WTC11 (cell line): ENCODE measurements at regions not wholly inside any gene's neighbourhood (a gene's known extent, or its start where the extent isn't known, plus 50 kb on each side); places are given as distances from the start of the nearest gene placed in this dataset.

Source experiments
- CBFB ChIP-seq: sonication (generic); formaldehyde crosslinking; IDR thresholded peaks from 2 replicates; pipeline ENCODE4 v1.8.1; 2022; ENCODE audit warnings: mild to moderate bottlenecking, low read depth, missing genetic modification reagents
- MYBL2 ChIP-seq: sonication (generic); formaldehyde crosslinking; IDR thresholded peaks from 2 replicates; pipeline ENCODE4 v1.8.1; 2023; ENCODE audit warnings: mild to moderate bottlenecking, moderate library complexity, missing genetic modification reagents
- TCF7 ChIP-seq: sonication (generic); formaldehyde crosslinking; IDR thresholded peaks from 2 replicates; pipeline ENCODE4 v1.8.0; 2022; ENCODE audit warnings: mild to moderate bottlenecking, low read depth, missing genetic modification reagents, moderate library complexity
- ZNF396 ChIP-seq: fragments of 250-450 bp; sonication (Bioruptor Pico); IDR thresholded peaks from 2 replicates; pipeline ENCODE4 v1.8.0; 2021; ENCODE audit warnings: mild to moderate bottlenecking, moderate library complexity, borderline replicate concordance
- TF ChIP-seq, protein P1 (sequence below): sonication (generic); formaldehyde crosslinking; IDR thresholded peaks from 2 replicates; pipeline ENCODE4 v1.8.1; 2023; ENCODE audit warnings: mild to moderate bottlenecking, missing genetic modification reagents
- TF ChIP-seq, protein P2 (sequence below): fragments of 200-600 bp; IDR thresholded peaks from 2 replicates; pipeline ENCODE4 v1.8.0; 2022; ENCODE audit warnings: antibody characterized with exemption
- TF ChIP-seq, protein P3 (sequence below): sonication (generic); formaldehyde crosslinking; IDR thresholded peaks from 2 replicates; pipeline ENCODE4 v1.8.1; 2022; ENCODE audit warnings: low read depth, mild to moderate bottlenecking, moderate library complexity, missing genetic modification reagents, borderline replicate concordance
- TF ChIP-seq, protein P4 (sequence below): sonication (generic); formaldehyde crosslinking; IDR thresholded peaks from 2 replicates; pipeline ENCODE4 v1.8.1; 2023; ENCODE audit warnings: mild to moderate bottlenecking, missing genetic modification reagents, borderline replicate concordance
- TF ChIP-seq, protein P5 (sequence below): sonication (generic); formaldehyde crosslinking; IDR thresholded peaks from 2 replicates; pipeline ENCODE4 v1.8.0; 2022; ENCODE audit warnings: mild to moderate bottlenecking, missing genetic modification reagents
- TF ChIP-seq, protein P6 (sequence below): sonication (generic); formaldehyde crosslinking; IDR thresholded peaks from 2 replicates; pipeline ENCODE4 v1.8.1; 2022; ENCODE audit warnings: missing genetic modification reagents, borderline replicate concordance
- TF ChIP-seq, protein P7 (sequence below): fragments of 250-450 bp; sonication (Bioruptor Pico); conservative IDR thresholded peaks from 2 replicates; pipeline ENCODE4 v1.9.0; 2021; ENCODE audit warnings: mild to moderate bottlenecking
- TF ChIP-seq, protein P8 (sequence below): sonication (generic); formaldehyde crosslinking; IDR thresholded peaks from 2 replicates; pipeline ENCODE4 v1.8.0; 2022; ENCODE audit warnings: mild to moderate bottlenecking, missing genetic modification reagents

DNA sequence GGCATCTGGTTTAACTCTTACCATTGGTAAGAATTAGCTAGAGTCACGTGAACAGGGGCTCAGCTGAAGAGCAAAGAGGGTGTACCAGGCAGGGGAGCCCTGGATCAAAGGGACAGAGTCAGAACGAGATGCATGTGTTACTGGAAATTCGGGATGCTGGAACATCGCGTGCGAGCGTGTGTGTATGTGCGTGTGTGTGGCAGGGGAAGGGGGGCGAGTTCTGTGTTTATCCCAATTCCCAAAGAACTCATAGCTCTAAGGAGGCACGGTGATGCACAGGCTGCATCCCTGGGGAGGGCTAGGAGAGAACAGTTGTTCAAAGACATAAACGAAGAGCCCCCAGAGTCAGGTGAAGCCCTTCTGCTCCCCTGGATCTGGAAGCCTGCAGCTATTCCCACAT lies 353.3 kb downstream of the GADD45G start:
- TF ChIP-seq, protein P1, sequence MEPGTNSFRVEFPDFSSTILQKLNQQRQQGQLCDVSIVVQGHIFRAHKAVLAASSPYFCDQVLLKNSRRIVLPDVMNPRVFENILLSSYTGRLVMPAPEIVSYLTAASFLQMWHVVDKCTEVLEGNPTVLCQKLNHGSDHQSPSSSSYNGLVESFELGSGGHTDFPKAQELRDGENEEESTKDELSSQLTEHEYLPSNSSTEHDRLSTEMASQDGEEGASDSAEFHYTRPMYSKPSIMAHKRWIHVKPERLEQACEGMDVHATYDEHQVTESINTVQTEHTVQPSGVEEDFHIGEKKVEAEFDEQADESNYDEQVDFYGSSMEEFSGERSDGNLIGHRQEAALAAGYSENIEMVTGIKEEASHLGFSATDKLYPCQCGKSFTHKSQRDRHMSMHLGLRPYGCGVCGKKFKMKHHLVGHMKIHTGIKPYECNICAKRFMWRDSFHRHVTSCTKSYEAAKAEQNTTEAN, result no peak
- TF ChIP-seq TCF7 (no peak), ZNF396 (CRISPR knock-in tag) (no peak), MYBL2 (CRISPR knock-in tag) (no peak), CBFB (CRISPR knock-in tag) (no peak)
- TF ChIP-seq, protein P2, sequence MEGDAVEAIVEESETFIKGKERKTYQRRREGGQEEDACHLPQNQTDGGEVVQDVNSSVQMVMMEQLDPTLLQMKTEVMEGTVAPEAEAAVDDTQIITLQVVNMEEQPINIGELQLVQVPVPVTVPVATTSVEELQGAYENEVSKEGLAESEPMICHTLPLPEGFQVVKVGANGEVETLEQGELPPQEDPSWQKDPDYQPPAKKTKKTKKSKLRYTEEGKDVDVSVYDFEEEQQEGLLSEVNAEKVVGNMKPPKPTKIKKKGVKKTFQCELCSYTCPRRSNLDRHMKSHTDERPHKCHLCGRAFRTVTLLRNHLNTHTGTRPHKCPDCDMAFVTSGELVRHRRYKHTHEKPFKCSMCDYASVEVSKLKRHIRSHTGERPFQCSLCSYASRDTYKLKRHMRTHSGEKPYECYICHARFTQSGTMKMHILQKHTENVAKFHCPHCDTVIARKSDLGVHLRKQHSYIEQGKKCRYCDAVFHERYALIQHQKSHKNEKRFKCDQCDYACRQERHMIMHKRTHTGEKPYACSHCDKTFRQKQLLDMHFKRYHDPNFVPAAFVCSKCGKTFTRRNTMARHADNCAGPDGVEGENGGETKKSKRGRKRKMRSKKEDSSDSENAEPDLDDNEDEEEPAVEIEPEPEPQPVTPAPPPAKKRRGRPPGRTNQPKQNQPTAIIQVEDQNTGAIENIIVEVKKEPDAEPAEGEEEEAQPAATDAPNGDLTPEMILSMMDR, result no peak
- TF ChIP-seq, protein P3, sequence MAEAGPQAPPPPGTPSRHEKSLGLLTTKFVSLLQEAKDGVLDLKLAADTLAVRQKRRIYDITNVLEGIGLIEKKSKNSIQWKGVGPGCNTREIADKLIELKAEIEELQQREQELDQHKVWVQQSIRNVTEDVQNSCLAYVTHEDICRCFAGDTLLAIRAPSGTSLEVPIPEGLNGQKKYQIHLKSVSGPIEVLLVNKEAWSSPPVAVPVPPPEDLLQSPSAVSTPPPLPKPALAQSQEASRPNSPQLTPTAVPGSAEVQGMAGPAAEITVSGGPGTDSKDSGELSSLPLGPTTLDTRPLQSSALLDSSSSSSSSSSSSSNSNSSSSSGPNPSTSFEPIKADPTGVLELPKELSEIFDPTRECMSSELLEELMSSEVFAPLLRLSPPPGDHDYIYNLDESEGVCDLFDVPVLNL, result no peak
- TF ChIP-seq, protein P4, sequence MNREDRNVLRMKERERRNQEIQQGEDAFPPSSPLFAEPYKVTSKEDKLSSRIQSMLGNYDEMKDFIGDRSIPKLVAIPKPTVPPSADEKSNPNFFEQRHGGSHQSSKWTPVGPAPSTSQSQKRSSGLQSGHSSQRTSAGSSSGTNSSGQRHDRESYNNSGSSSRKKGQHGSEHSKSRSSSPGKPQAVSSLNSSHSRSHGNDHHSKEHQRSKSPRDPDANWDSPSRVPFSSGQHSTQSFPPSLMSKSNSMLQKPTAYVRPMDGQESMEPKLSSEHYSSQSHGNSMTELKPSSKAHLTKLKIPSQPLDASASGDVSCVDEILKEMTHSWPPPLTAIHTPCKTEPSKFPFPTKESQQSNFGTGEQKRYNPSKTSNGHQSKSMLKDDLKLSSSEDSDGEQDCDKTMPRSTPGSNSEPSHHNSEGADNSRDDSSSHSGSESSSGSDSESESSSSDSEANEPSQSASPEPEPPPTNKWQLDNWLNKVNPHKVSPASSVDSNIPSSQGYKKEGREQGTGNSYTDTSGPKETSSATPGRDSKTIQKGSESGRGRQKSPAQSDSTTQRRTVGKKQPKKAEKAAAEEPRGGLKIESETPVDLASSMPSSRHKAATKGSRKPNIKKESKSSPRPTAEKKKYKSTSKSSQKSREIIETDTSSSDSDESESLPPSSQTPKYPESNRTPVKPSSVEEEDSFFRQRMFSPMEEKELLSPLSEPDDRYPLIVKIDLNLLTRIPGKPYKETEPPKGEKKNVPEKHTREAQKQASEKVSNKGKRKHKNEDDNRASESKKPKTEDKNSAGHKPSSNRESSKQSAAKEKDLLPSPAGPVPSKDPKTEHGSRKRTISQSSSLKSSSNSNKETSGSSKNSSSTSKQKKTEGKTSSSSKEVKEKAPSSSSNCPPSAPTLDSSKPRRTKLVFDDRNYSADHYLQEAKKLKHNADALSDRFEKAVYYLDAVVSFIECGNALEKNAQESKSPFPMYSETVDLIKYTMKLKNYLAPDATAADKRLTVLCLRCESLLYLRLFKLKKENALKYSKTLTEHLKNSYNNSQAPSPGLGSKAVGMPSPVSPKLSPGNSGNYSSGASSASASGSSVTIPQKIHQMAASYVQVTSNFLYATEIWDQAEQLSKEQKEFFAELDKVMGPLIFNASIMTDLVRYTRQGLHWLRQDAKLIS (CRISPR knock-in tag), result no peak
- TF ChIP-seq, protein P5, sequence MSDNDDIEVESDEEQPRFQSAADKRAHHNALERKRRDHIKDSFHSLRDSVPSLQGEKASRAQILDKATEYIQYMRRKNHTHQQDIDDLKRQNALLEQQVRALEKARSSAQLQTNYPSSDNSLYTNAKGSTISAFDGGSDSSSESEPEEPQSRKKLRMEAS, result no peak
- TF ChIP-seq, protein P6, sequence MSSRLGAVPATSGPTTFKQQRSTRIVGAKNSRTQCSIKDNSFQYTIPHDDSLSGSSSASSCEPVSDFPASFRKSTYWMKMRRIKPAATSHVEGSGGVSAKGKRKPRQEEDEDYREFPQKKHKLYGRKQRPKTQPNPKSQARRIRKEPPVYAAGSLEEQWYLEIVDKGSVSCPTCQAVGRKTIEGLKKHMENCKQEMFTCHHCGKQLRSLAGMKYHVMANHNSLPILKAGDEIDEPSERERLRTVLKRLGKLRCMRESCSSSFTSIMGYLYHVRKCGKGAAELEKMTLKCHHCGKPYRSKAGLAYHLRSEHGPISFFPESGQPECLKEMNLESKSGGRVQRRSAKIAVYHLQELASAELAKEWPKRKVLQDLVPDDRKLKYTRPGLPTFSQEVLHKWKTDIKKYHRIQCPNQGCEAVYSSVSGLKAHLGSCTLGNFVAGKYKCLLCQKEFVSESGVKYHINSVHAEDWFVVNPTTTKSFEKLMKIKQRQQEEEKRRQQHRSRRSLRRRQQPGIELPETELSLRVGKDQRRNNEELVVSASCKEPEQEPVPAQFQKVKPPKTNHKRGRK (CRISPR knock-in tag), result no peak
- TF ChIP-seq, protein P7, sequence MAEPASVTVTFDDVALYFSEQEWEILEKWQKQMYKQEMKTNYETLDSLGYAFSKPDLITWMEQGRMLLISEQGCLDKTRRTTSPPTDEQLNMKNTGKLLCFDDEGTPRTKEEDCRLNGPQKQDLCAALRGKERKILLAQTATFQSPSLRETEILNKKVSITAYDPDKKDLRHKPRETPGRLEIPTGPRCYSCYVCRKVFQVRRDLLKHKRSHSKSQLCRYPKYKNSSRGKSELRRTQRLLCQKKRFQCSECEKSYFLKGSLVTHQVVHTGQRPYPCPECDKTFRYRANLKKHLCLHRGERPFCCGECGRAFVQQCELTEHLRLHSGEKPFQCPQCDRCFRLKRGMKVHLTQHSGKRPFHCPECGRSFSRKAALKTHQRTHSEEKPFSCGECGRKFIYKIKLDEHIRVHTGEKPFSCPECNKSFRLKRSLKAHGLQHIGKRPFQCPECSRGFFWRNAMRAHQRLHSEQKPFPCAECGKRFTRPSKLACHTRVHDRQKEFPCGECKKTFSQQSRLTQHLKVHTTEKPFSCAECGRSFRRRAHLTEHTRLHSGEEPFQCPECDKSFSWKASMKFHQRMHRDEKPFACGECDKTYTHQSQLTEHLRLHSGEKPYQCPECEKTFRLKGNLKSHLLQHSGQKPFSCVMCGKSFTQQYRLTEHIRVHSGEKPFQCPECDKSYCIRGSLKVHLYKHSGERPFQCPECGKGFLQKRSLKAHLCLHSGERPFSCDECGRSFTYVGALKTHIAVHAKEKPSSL, result no peak
- TF ChIP-seq, protein P8, sequence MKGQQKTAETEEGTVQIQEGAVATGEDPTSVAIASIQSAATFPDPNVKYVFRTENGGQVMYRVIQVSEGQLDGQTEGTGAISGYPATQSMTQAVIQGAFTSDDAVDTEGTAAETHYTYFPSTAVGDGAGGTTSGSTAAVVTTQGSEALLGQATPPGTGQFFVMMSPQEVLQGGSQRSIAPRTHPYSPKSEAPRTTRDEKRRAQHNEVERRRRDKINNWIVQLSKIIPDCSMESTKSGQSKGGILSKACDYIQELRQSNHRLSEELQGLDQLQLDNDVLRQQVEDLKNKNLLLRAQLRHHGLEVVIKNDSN (CRISPR knock-in tag), result no peak
